ENCODE measurements at regions not wholly inside any gene's neighbourhood (a gene's known extent, or its start where the extent isn't known, plus 50 kb on each side); places are given as distances from the start of the nearest gene placed in this dataset.

DNA sequence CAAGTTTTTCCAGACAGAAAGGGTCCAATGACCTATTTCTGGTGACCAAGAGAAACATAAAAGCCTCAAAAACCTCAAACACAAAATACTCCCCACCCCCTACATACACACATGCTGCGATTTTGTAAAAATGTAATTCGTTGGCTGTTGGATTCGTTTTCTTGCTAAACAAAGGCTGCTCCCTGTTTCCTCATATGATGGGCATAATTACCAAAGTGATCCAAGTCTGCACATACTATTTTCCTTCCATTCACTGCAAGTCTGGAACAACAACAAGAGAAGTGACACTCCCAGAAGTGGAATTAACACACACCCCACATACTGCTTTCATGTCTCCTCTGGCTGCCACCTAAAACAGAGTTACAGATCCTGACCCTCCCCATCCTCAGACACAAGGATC lies 131.9 kb downstream of the RAP2A start:
- TF ChIP-seq CTCF (IDR thresholded peaks at IDR 0.05) = no peak
- no peak for TF ChIP-seq ZFX (IDR thresholded peaks at IDR 0.05; ENCODE audit: borderline replicate concordance)

Measured in 22Rv1 (cell line).